ENCODE measurements at regions not wholly inside any gene's neighbourhood (a gene's known extent, or its start where the extent isn't known, plus 50 kb on each side); places are given as distances from the start of the nearest gene placed in this dataset.

DNA sequence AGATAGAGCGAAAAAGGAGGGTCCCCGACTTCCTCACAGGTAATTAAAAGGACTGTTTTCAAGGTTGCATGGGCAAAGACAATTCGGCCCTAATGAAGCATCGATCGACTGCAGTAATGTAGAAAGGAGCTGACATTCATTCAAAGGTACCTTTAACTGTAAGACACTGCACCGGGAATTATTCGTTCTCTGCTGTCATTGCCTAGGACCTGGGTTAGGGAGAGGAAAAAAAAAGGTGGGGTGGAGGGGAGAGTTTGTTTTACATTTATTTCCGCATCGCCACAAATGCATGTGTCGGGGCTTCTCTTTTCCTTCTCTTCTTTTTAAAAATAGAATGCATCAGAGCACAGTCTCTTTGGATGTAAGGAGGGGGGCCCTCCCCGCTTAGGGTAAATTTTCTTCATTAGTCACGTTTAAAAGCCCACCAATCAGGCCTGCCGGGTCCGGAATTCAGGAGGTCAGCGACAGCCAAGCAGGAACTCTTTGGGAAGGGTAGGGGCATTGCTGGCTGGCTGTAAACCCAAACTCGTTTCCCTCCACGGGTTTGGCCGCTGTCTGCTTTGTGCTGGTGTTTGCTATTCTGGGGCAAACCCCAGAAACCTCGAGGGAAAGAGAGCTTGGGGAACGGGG lies 496.2 kb upstream of the ZFHX3 start:
- TF ChIP-seq, protein P1, sequence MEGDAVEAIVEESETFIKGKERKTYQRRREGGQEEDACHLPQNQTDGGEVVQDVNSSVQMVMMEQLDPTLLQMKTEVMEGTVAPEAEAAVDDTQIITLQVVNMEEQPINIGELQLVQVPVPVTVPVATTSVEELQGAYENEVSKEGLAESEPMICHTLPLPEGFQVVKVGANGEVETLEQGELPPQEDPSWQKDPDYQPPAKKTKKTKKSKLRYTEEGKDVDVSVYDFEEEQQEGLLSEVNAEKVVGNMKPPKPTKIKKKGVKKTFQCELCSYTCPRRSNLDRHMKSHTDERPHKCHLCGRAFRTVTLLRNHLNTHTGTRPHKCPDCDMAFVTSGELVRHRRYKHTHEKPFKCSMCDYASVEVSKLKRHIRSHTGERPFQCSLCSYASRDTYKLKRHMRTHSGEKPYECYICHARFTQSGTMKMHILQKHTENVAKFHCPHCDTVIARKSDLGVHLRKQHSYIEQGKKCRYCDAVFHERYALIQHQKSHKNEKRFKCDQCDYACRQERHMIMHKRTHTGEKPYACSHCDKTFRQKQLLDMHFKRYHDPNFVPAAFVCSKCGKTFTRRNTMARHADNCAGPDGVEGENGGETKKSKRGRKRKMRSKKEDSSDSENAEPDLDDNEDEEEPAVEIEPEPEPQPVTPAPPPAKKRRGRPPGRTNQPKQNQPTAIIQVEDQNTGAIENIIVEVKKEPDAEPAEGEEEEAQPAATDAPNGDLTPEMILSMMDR (IDR thresholded peaks at IDR 0.05): no peak
- TF ChIP-seq POLR2AphosphoS5 (IDR thresholded peaks at IDR 0.05): no peak
- TF ChIP-seq POLR2A (IDR thresholded peaks at IDR 0.05): no peak
- no peak for TF ChIP-seq EP300 (IDR thresholded peaks at IDR 0.05)

Measured in suprapubic skin (tissue), 4 donors.